HL-60 (cell line): ENCODE measurements at regions not wholly inside any gene's neighbourhood (a gene's known extent, or its start where the extent isn't known, plus 50 kb on each side); places are given as distances from the start of the nearest gene placed in this dataset.
"Not testable (repeated sequence)": the region's sequence is repeated elsewhere in the genome, so short reads cannot be mapped to it uniquely, and the experiment has no call there.

Source experiments
- DNase-seq, 2 experiments: peaks; one replicate each; pipeline ENCODE4 v3.0.0-alpha.2; 2010 to 2020; ENCODE audit warnings: low read depth in 1 of 2, low spot score in 1 of 2
- H3K27ac ChIP-seq: fragments of 250-450 bp; sonication (Bioruptor Pico); replicated peaks from 2 replicates; pipeline ENCODE4 v1.5.1; 2020; ENCODE audit warnings: mild to moderate bottlenecking, moderate library complexity
- H3K27me3 ChIP-seq: fragments of 250-450 bp; sonication (Bioruptor Pico); 2 replicates; pipeline ENCODE4 v1.5.1; 2021; ENCODE audit warnings: mild to moderate bottlenecking, moderate library complexity; ENCODE audit not compliant: insufficient read depth, poor library complexity, severe bottlenecking
- H3K4me3 ChIP-seq: replicated peaks from 2 replicates; pipeline ENCODE4 v1.5.1; 2011; ENCODE audit warnings: mild to moderate bottlenecking, control low read depth, low read length; ENCODE audit not compliant: insufficient read depth
- GABPA ChIP-seq: IDR thresholded peaks from 2 replicates; pipeline ENCODE4 v1.6.1; 2012; ENCODE audit warnings: low read depth
- POLR2AphosphoS5 ChIP-seq: IDR thresholded peaks from 2 replicates; pipeline ENCODE4 v1.6.1; 2012; ENCODE audit warnings: low read depth
- SPI1 ChIP-seq: IDR thresholded peaks from 2 replicates; pipeline ENCODE4 v1.6.1; 2012; ENCODE audit warnings: low read depth, mild to moderate bottlenecking, borderline replicate concordance
- TF ChIP-seq, protein P1 (sequence below): IDR thresholded peaks from 2 replicates; pipeline ENCODE4 v1.6.1; 2012; ENCODE audit warnings: low read depth; ENCODE audit not compliant: insufficient replicate concordance
- TF ChIP-seq, protein P2 (sequence below): IDR thresholded peaks from one replicate; pipeline ENCODE4 v1.5.1; 2011; ENCODE audit warnings: low read length, control low read depth, inconsistent platforms; ENCODE audit not compliant: insufficient read depth

DNA sequence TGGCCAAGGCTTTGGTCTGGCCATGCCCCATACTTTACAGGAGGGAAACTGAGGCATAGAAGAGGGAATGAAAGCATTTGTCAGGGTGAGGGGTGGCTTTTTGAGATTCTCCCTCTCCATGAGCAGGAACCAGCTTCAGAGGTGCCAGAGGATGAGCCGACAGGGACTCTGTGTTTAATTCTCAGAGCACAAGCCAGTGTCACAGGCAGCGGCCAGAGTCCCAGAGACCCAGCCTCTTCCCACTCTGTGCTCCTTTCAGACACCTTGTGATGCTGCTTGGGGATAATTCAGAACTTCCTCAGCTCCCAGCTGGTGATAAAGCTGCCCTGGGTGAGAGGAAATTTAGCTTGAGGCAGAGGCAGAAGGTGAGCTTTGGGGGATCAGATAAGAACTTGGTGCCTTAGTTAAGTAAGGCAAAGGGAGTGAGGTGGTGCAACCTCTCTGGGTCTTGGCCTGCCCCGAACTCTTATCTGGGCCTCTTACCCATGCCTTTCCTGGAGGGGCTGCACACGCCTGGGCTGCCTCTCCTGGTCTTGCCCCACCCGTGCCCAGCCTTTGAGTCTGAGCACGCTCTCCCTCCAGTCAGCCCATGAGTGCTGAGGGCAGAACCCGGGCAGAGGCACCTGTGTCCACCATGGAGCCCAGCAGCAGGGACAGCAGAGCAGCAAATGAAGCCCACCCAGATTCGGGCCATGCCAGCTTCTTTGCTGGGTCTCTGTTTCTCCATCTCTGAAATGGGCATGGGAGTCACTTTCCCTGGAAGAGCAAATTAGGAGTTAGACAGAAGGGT lies 175.6 kb upstream of the C1orf174 start:
- TF ChIP-seq POLR2AphosphoS5 (no peak), GABPA (no peak), SPI1 (no peak)
- TF ChIP-seq, protein P1, sequence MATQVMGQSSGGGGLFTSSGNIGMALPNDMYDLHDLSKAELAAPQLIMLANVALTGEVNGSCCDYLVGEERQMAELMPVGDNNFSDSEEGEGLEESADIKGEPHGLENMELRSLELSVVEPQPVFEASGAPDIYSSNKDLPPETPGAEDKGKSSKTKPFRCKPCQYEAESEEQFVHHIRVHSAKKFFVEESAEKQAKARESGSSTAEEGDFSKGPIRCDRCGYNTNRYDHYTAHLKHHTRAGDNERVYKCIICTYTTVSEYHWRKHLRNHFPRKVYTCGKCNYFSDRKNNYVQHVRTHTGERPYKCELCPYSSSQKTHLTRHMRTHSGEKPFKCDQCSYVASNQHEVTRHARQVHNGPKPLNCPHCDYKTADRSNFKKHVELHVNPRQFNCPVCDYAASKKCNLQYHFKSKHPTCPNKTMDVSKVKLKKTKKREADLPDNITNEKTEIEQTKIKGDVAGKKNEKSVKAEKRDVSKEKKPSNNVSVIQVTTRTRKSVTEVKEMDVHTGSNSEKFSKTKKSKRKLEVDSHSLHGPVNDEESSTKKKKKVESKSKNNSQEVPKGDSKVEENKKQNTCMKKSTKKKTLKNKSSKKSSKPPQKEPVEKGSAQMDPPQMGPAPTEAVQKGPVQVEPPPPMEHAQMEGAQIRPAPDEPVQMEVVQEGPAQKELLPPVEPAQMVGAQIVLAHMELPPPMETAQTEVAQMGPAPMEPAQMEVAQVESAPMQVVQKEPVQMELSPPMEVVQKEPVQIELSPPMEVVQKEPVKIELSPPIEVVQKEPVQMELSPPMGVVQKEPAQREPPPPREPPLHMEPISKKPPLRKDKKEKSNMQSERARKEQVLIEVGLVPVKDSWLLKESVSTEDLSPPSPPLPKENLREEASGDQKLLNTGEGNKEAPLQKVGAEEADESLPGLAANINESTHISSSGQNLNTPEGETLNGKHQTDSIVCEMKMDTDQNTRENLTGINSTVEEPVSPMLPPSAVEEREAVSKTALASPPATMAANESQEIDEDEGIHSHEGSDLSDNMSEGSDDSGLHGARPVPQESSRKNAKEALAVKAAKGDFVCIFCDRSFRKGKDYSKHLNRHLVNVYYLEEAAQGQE, result no peak
- TF ChIP-seq, protein P2, sequence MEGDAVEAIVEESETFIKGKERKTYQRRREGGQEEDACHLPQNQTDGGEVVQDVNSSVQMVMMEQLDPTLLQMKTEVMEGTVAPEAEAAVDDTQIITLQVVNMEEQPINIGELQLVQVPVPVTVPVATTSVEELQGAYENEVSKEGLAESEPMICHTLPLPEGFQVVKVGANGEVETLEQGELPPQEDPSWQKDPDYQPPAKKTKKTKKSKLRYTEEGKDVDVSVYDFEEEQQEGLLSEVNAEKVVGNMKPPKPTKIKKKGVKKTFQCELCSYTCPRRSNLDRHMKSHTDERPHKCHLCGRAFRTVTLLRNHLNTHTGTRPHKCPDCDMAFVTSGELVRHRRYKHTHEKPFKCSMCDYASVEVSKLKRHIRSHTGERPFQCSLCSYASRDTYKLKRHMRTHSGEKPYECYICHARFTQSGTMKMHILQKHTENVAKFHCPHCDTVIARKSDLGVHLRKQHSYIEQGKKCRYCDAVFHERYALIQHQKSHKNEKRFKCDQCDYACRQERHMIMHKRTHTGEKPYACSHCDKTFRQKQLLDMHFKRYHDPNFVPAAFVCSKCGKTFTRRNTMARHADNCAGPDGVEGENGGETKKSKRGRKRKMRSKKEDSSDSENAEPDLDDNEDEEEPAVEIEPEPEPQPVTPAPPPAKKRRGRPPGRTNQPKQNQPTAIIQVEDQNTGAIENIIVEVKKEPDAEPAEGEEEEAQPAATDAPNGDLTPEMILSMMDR, result no peak
- H3K27me3 ChIP-seq, result no peaks in the 10 kb centered on the region
- no peak for DNase-seq
- H3K4me3 ChIP-seq, result no peak overlapping the region
- no peak overlapping the region for H3K27ac ChIP-seq

DNA sequence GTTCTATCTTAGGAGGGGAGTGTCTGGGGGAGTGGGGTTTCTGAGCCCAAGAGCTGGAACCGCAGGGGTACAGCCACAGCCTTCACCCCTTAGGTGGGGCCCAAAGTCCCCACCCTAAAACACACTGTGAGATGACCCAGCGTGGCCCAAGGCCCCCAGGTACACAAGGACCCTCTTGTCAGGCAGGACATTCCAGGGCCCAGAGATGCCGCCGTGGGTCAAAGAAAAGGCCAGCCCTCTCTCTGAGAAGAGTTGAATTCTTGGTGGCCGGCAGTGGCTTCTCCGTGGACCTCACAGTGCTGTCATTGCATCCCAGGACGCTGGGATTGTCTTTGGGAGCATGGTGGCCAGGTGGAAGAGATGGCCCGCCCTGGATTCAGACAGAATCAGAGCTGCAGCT lies 176.3 kb upstream of the C1orf174 start:
- Histone ChIP-seq H3K27me3 (no peaks in the 10 kb centered on the region), H3K4me3 (no peak overlapping the region), H3K27ac (no peak overlapping the region)
- TF ChIP-seq, protein P2, result no peak
- TF ChIP-seq POLR2AphosphoS5 (no peak), GABPA (no peak), SPI1 (no peak)
- TF ChIP-seq, protein P1, result no peak
- no peak for DNase-seq

DNA sequence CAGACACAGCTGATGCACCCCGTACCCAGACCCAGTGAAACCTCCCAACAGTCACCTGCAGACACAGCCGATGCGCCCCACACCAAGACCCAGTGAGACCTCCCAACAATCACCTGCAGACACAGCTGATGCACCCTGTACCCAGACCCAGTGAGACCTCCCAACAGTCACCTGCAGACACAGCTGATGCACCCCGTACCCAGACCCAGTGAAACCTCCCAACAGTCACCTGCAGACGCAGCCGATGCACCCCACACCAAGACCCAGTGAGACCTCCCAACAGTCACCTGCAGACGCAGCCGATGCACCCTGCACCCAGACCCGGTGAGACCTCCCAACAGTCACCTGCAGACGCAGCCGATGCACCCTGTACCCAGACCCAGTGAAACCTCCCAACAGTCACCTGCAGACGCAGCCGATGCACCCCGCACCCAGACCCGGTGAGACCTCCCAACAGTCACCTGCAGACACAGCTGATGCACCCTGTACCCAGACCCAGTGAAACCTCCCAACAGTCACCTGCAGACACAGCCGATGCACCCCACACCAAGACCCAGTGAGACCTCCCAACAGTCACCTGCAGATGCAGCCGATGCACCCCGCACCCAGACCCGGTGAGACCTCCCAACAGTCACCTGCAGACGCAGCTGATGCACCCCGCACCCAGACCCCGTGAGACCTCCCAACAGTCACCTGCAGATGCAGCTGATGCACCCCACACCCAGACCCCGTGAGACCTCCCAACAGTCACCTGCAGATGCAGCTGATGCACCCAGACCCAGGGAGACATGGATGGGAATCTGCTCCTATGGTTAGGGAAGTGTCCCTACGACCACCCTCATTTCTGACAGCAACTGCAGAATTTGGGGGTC lies 178.3 kb upstream of the C1orf174 start:
- not testable (repeated sequence) for DNase-seq, H3K27me3 ChIP-seq, H3K4me3 ChIP-seq, H3K27ac ChIP-seq

DNA sequence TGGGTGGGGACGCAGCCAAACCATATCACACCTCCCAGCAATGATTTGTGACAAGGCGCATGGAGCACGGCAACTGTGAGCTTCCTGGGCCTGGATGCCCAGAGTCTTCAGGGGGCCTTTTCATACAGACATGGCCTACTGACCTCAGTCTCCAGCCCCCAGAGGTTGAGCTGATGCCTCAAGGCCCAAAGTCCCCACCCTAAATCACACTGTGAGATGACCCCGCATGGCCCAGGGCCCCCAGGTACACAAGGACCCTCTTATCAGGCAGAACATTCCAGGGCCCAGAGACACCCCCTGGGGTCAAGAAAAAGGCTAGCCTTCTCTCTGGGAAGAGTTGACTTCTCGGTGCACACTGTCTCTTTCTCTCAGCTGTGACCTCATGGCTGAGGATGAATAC lies 179.7 kb upstream of the C1orf174 start:
- DNase-seq, result no peak
- no peak overlapping the region for H3K4me3 ChIP-seq
- TF ChIP-seq SPI1 (no peak), POLR2AphosphoS5 (no peak), GABPA (no peak)
- TF ChIP-seq, protein P2, result no peak
- TF ChIP-seq, protein P1, result no peak
- no peak overlapping the region for H3K27ac ChIP-seq
- no peaks in the 10 kb centered on the region for H3K27me3 ChIP-seq
